Hepatocyte (in vitro differentiated cells): ENCODE measurements at regions not wholly inside any gene's neighbourhood (a gene's known extent, or its start where the extent isn't known, plus 50 kb on each side); places are given as distances from the start of the nearest gene placed in this dataset.

Source experiments
- DNase-seq: peaks from one replicate; pipeline ENCODE4 v3.0.0-alpha.2; 2016; ENCODE audit warnings: low spot score
- H2AFZ ChIP-seq: fragments of 200-600 bp; sonication (generic); 2 replicates; pipeline ENCODE4 v1.6.0; 2016; ENCODE audit warnings: antibody characterized with exemption, mild to moderate bottlenecking
- H3K27ac ChIP-seq: fragments of 200-600 bp; sonication (generic); 2 replicates; pipeline ENCODE4 v1.5.1; 2016; ENCODE audit warnings: mild to moderate bottlenecking
- H3K27me3 ChIP-seq: fragments of 200-600 bp; sonication (generic); 2 replicates; pipeline ENCODE4 v1.6.1; 2016
- H3K36me3 ChIP-seq: fragments of 200-600 bp; sonication (generic); replicated peaks from 2 replicates; pipeline ENCODE4 v1.5.1; 2016; ENCODE audit warnings: low read depth; ENCODE audit not compliant: insufficient read depth
- H3K4me1 ChIP-seq: fragments of 200-600 bp; sonication (generic); 2 replicates; pipeline ENCODE4 v1.5.1; 2016; ENCODE audit warnings: mild to moderate bottlenecking, moderate library complexity; ENCODE audit not compliant: insufficient read depth
- H3K4me2 ChIP-seq: fragments of 200-600 bp; sonication (generic); 2 replicates; pipeline ENCODE4 v1.6.0; 2016
- H3K4me3 ChIP-seq: fragments of 200-600 bp; sonication (generic); 2 replicates; pipeline ENCODE4 v1.5.1; 2016; ENCODE audit warnings: mild to moderate bottlenecking
- H3K79me2 ChIP-seq: fragments of 200-600 bp; sonication (generic); 2 replicates; pipeline ENCODE4 v1.6.0; 2017; ENCODE audit warnings: mild to moderate bottlenecking
- H3K9me2 ChIP-seq: fragments of 200-600 bp; sonication (generic); replicated peaks from 2 replicates; pipeline ENCODE4 v1.6.0; 2017; ENCODE audit warnings: mild to moderate bottlenecking; ENCODE audit not compliant: insufficient read depth
- H3K9me3 ChIP-seq: fragments of 200-600 bp; sonication (generic); 2 replicates; pipeline ENCODE4 v1.5.1; 2016; ENCODE audit warnings: low read depth, mild to moderate bottlenecking
- H4K20me1 ChIP-seq: fragments of 200-600 bp; sonication (generic); 2 replicates; pipeline ENCODE4 v1.6.0; 2016; ENCODE audit warnings: mild to moderate bottlenecking; ENCODE audit not compliant: insufficient read depth, poor library complexity, severe bottlenecking
- EZH2 ChIP-seq: fragments of 200-600 bp; sonication (generic); IDR thresholded peaks from 2 replicates; pipeline ENCODE4 v1.6.1; 2016; ENCODE audit warnings: antibody characterized with exemption, mild to moderate bottlenecking, borderline replicate concordance
- EZH2phosphoT487 ChIP-seq: fragments of 200-600 bp; sonication (generic); IDR thresholded peaks from one replicate; pipeline ENCODE4 v1.6.1; 2018; ENCODE audit warnings: antibody characterized with exemption, mild to moderate bottlenecking, low read depth, moderate library complexity; ENCODE audit not compliant: unreplicated experiment, severe bottlenecking
- WGBS: methylation state at CpG from one replicate; pipeline ENCODE4 v1.1.6; 2016; ENCODE audit warnings: low lambda C conversion rate; ENCODE audit errors: missing lambda C conversion rate; 5-methylcytosine and 5-hydroxymethylcytosine counted together
- TF ChIP-seq, protein P1 (sequence below): fragments of 200-600 bp; sonication (generic); IDR thresholded peaks from 2 replicates; pipeline ENCODE4 v1.5.1; 2016; ENCODE audit warnings: antibody characterized with exemption, mild to moderate bottlenecking; ENCODE audit not compliant: poor library complexity

DNA sequence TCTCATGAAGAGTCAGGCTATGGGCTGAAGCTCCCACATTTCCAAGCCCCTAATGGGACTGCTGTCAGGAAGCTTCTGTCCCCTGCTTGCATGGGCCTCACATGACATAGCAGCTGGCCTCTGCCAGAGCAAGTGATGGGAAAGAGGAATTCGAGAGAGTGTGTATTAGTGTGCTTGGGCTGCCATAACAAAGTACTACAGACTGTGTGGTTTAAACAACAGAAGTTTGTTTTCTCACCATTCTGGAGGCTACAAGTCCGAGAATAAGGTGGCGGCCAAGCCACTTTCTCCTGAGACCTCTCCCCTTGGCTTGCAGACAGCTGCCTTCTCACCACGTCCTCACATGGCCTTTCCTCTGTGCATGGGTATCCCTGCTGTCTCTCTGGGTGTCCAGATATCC, 274.4 kb downstream of the NUAK1 start:
- Histone ChIP-seq H3K9me3 (no peaks in the 10 kb centered on the region), H3K27ac (no peak overlapping the region), H3K9me2 (no peaks in the 10 kb centered on the region), H3K4me1 (no peaks in the 10 kb centered on the region), H4K20me1 (no peaks in the 10 kb centered on the region), H3K27me3 (no peaks in the 10 kb centered on the region), H3K36me3 (no peaks in the 10 kb centered on the region), H2AFZ (no peak overlapping the region), H3K4me3 (no peak overlapping the region), H3K4me2 (no peak overlapping the region), H3K79me2 (no peaks in the 10 kb centered on the region)
- no peak for TF ChIP-seq EZH2
- TF ChIP-seq, protein P1, sequence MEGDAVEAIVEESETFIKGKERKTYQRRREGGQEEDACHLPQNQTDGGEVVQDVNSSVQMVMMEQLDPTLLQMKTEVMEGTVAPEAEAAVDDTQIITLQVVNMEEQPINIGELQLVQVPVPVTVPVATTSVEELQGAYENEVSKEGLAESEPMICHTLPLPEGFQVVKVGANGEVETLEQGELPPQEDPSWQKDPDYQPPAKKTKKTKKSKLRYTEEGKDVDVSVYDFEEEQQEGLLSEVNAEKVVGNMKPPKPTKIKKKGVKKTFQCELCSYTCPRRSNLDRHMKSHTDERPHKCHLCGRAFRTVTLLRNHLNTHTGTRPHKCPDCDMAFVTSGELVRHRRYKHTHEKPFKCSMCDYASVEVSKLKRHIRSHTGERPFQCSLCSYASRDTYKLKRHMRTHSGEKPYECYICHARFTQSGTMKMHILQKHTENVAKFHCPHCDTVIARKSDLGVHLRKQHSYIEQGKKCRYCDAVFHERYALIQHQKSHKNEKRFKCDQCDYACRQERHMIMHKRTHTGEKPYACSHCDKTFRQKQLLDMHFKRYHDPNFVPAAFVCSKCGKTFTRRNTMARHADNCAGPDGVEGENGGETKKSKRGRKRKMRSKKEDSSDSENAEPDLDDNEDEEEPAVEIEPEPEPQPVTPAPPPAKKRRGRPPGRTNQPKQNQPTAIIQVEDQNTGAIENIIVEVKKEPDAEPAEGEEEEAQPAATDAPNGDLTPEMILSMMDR = no peak
- TF ChIP-seq EZH2phosphoT487 = no peak
- DNase-seq = no peak
- WGBS = 94% methylated on average over 4 of the region's 4 CpGs

- Histone ChIP-seq H3K4me3 (no peak overlapping the region), H3K4me2 (no peak overlapping the region), H3K9me3 (no peaks in the 10 kb centered on the region), H3K9me2 (no peaks in the 10 kb centered on the region), H3K27ac (no peak overlapping the region), H4K20me1 (no peaks in the 10 kb centered on the region), H3K4me1 (no peaks in the 10 kb centered on the region), H3K36me3 (no peaks in the 10 kb centered on the region), H3K79me2 (no peaks in the 10 kb centered on the region), H3K27me3 (no peaks in the 10 kb centered on the region), H2AFZ (no peak overlapping the region)
- WGBS = 98% methylated on average over 2 of the region's 2 CpGs
- no peak for TF ChIP-seq EZH2phosphoT487
- no peak for TF ChIP-seq EZH2
- TF ChIP-seq, protein P1 = no peak
- DNase-seq = no peak
Measured at GRCh38 chr12:105864901-105865300, 273.9 kb downstream of the NUAK1 start.

GRCh38 chr12:105865886-105866285, 272.9 kb downstream of the NUAK1 start:
- Histone ChIP-seq H2AFZ (no peak overlapping the region), H4K20me1 (no peaks in the 10 kb centered on the region), H3K27ac (no peak overlapping the region), H3K4me3 (no peak overlapping the region), H3K4me2 (no peak overlapping the region), H3K79me2 (no peaks in the 10 kb centered on the region), H3K27me3 (no peaks in the 10 kb centered on the region), H3K9me3 (no peaks in the 10 kb centered on the region), H3K9me2 (no peaks in the 10 kb centered on the region), H3K4me1 (no peaks in the 10 kb centered on the region), H3K36me3 (no peaks in the 10 kb centered on the region)
- TF ChIP-seq EZH2phosphoT487 = no peak
- TF ChIP-seq, protein P1 = no peak
- TF ChIP-seq EZH2 = no peak
- DNase-seq = no peak
- WGBS = 93% methylated on average over 6 of the region's 6 CpGs

DNA sequence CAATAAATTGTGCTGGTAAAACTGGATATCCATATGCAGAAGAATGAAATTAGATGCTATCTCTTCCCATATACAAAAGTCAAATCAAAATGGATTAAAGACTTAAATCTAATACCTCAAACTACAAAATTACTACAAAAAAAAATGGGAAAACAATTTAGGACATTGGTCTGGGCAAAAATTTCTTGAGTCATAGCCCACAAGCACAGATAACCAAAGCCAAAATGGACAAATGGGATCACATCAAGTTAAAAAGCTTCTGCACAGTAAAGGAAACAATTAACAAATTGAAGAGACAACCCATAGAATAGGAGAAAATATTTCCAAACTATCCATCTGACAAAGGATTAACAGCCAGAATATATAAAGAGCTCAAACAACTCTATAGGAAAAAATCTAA, 264.6 kb downstream of the NUAK1 start:
- H3K36me3 ChIP-seq = no peaks in the 10 kb centered on the region
- no peaks in the 10 kb centered on the region for H3K4me1 ChIP-seq
- H3K79me2 ChIP-seq = no peaks in the 10 kb centered on the region
- H4K20me1 ChIP-seq = no peaks in the 10 kb centered on the region
- no peaks in the 10 kb centered on the region for H3K27me3 ChIP-seq
- no peaks in the 10 kb centered on the region for H3K9me2 ChIP-seq
- no peak overlapping the region for H3K27ac ChIP-seq
- H3K9me3 ChIP-seq = no peaks in the 10 kb centered on the region
- TF ChIP-seq EZH2phosphoT487 (no peak), EZH2 (no peak)
- TF ChIP-seq, protein P1 = no peak
- H3K4me2 ChIP-seq = no peak overlapping the region
- DNase-seq = no peak
- no peak overlapping the region for H2AFZ ChIP-seq
- H3K4me3 ChIP-seq = no peak overlapping the region
